ENCODE measurements at regions not wholly inside any gene's neighbourhood (a gene's known extent, or its start where the extent isn't known, plus 50 kb on each side); places are given as distances from the start of the nearest gene placed in this dataset.
A peak's percentile ranks its signal among the peaks of the same experiment; 100 is the strongest.

GRCh38 chr3:187827723-187828122 lies 82.5 kb upstream of the BCL6 start:
- Histone ChIP-seq H3K4me1 (peaks cover 0 to 3% (median 0%) of the 10 kb centered on the region in 4 donors), H3K27ac (no peak overlapping the region), H3K9me3 (no peaks in the 10 kb centered on the region), H3K27me3 (no peaks in the 10 kb centered on the region), H3K36me3 (no peaks in the 10 kb centered on the region), H3K4me3 (no peak overlapping the region)
- DNase-seq, result no peak
- TF ChIP-seq, protein P1, sequence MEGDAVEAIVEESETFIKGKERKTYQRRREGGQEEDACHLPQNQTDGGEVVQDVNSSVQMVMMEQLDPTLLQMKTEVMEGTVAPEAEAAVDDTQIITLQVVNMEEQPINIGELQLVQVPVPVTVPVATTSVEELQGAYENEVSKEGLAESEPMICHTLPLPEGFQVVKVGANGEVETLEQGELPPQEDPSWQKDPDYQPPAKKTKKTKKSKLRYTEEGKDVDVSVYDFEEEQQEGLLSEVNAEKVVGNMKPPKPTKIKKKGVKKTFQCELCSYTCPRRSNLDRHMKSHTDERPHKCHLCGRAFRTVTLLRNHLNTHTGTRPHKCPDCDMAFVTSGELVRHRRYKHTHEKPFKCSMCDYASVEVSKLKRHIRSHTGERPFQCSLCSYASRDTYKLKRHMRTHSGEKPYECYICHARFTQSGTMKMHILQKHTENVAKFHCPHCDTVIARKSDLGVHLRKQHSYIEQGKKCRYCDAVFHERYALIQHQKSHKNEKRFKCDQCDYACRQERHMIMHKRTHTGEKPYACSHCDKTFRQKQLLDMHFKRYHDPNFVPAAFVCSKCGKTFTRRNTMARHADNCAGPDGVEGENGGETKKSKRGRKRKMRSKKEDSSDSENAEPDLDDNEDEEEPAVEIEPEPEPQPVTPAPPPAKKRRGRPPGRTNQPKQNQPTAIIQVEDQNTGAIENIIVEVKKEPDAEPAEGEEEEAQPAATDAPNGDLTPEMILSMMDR (IDR thresholded peaks at IDR 0.05), result no peak
- TF ChIP-seq POLR2A (IDR thresholded peaks at IDR 0.05), result no peak

GRCh38 chr3:187828579-187829452 lies 83.5 kb upstream of the BCL6 start:
- H3K27me3 ChIP-seq, result no peaks in the 10 kb centered on the region
- TF ChIP-seq POLR2A (IDR thresholded peaks at IDR 0.05), result no peak
- TF ChIP-seq, protein P1 (IDR thresholded peaks at IDR 0.05), result no peak
- no peak overlapping the region for H3K4me3 ChIP-seq
- no peak for DNase-seq
- peaks cover 0 to 3% (median 0%) of the 10 kb centered on the region in 4 donors for H3K4me1 ChIP-seq
- no peaks in the 10 kb centered on the region for H3K36me3 ChIP-seq
- no peak overlapping the region for H3K27ac ChIP-seq
- H3K9me3 ChIP-seq, result no peaks in the 10 kb centered on the region

DNA sequence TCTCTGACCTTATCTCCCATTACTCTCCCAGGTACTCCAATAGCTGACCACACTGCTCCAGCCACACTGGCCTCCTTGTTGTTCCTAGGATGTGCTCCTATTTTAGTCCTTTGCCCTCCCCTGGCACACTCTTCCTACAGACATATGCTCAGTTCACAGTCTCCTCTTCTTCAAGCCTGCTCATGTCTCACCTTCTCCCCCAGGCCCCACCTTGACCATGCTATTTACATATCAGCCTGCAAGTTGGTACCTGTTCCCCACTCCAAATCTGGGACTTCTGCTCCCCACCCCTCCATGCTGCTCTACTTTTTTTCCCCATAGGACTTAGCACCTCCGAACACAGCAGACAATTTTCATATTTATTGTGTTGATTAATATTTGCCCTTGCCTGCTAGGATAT lies 84.9 kb upstream of the BCL6 start:
- Histone ChIP-seq H3K4me3 (no peak overlapping the region), H3K9me3 (no peaks in the 10 kb centered on the region), H3K27ac (no peak overlapping the region), H3K27me3 (no peaks in the 10 kb centered on the region), H3K36me3 (no peaks in the 10 kb centered on the region), H3K4me1 (peaks cover 0 to 3% (median 0%) of the 10 kb centered on the region in 4 donors)
- DNase-seq, result no peak
- TF ChIP-seq POLR2A (IDR thresholded peaks at IDR 0.05), result no peak
- TF ChIP-seq, protein P1 (IDR thresholded peaks at IDR 0.05), result no peak

GRCh38 chr3:187831125-187832051 lies 86.1 kb upstream of the BCL6 start:
- no peaks in the 10 kb centered on the region for H3K36me3 ChIP-seq

DNA sequence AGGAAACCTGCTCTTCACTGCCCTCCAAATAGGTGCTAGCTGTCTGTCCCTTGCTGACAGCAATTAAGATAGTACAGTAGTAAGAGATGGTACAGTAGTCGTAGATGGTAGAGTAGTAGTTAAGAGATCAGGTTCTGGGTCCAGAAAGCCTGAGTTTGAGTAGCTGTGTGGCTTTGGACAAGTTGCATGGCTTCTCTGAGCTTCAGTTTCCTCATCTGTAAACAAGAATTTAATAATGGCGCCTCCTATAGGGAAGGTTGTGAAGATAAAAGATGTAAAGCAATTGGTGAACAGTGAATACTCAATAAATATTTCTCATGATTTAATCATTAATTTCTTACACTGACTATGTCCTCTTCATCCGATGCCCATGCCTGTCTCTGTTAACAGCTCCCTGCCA lies 86.9 kb upstream of the BCL6 start:
- no peak for DNase-seq
- Histone ChIP-seq H3K9me3 (no peaks in the 10 kb centered on the region), H3K4me3 (no peak overlapping the region), H3K4me1 (peaks cover 0 to 3% (median 0%) of the 10 kb centered on the region in 4 donors), H3K27ac (no peak overlapping the region), H3K36me3 (no peaks in the 10 kb centered on the region), H3K27me3 (no peaks in the 10 kb centered on the region)
- no peak for TF ChIP-seq POLR2A (IDR thresholded peaks at IDR 0.05)
- TF ChIP-seq, protein P1 (IDR thresholded peaks at IDR 0.05), result peak in 1 of 6 experiments; percentile 13

More at GRCh38 chr3:187831125-187832051, 86.1 kb upstream of the BCL6 start:
- TF ChIP-seq, protein P1 (IDR thresholded peaks at IDR 0.05), result no peak
- no peak for TF ChIP-seq POLR2A (IDR thresholded peaks at IDR 0.05)
- peaks cover 0 to 3% (median 0%) of the 10 kb centered on the region in 4 donors for H3K4me1 ChIP-seq
- no peaks in the 10 kb centered on the region for H3K9me3 ChIP-seq
- no peak for DNase-seq
- no peaks in the 10 kb centered on the region for H3K27me3 ChIP-seq
- H3K4me3 ChIP-seq, result no peak overlapping the region
- no peak overlapping the region for H3K27ac ChIP-seq

Data from Peyer's patch (tissue), 4 donors.